Glomerular visceral epithelial cell (primary cell): ENCODE measurements at regions not wholly inside any gene's neighbourhood (a gene's known extent, or its start where the extent isn't known, plus 50 kb on each side); places are given as distances from the start of the nearest gene placed in this dataset.
"Not testable (repeated sequence)": the region's sequence is repeated elsewhere in the genome, so short reads cannot be mapped to it uniquely, and the experiment has no call there.

ENCODE experiments used
- DNase-seq: peaks from one replicate; pipeline ENCODE4 v3.0.0-alpha.2; 2016; ENCODE audit errors: extremely low spot score

- no peak for DNase-seq
Observed at GRCh38 chr3:146770881-146771280, 165.7 kb upstream of the PLSCR5 start.

- DNase-seq = no peak
Observed at GRCh38 chr3:146770301-146770700, 165.2 kb upstream of the PLSCR5 start.

GRCh38 chr3:146757759-146758158, 152.6 kb upstream of the PLSCR5 start:
- DNase-seq = no peak

DNA sequence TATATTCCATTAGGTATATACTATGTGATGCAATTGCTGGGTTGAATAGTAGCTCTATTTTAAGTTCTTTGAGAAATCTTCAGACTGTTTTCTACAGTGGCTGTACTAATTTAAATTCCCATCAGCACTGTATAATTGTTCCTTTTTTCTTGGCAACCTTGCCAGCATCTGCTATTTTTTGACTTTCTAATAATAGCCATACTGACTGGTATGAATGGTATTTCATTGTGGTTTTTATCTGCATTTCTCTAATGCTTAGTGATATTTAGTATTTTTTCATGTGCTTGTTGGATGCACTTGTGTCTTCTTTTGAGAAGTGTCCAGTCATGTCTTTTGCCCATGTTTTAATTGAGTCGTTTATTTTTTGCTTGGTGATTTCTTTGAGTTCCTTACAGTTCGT, 145.1 kb upstream of the PLSCR5 start:
- no peak for DNase-seq

DNA sequence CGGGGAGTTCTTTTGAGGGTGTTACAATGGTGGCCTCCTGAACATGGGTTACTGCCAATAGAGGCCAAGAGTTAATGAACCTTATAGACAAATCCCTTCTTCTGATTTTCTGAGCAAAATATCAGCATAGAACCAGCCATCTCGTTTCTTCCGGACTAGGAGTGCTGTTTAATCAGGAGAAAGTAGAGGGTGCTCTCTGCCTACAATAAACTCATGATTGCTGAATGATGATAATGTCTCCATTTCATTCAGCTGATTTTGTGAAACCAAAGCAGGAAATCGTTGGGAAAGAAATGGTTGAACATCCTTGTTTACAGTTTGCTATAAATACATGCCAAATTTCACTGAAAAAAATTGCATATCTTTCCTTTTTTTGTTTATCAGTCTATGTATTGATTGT, 142.8 kb upstream of the PLSCR5 start:
- DNase-seq = no peak

DNA sequence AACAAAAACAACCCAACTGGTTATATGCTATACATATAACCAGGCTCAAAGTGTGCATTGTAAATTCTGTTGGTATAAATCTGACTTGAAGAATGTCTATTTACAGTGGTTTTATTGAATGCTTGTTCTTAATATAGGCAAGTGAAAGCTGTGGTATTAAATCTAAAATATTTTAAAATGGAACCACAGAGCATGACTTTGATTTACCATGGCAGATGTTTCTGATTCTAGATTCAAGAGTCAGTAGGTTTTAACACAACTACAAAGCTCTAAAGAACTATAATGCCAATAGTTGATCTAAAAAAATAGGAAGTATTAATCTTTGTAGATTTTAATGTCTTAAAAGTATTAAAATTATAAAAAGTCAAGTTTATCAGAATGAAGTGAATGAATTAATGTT, 141.9 kb upstream of the PLSCR5 start:
- no peak for DNase-seq

DNA sequence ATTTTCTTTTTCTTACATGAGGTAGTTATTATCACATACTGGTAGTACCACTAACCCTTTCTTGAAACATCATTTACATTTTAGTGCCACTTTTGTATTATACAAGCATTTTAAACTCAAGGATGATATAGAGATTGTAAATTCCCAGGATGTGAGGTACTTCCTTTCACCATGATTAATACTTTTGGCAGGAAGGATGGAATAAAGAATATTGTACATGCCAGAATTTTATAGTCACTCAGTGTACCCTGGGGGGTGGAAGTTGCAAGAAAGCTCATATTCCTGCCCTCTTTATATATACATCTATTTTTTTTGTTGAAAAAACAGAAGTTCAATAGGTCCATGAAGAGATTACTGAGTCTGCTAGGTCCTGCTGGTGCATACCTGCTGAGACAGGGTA, 141.0 kb upstream of the PLSCR5 start:
- DNase-seq = no peak

DNA sequence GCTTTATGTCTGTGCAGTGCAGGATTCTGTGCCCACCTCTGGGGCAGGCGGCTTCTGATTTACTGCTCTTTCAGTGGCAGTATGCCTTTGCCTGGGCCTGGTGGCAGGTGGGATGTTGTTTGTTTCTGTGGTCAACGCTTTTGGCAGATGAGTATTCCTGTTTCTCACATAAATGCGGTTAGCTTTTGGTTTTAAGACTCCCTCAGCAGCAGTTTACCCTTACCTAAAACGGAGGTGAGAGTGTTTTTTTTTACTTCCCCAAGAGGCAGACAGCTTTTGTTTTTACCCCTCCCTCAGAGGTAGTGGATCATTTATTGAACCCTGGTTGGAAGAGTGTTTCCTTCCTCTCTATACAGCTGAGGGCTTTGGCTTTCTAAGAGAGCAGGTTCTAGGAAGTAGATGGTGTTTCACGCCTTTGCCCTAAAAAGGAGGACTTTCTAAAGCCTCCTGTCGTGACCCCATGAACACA, 134.1 kb upstream of the PLSCR5 start:
- no peak for DNase-seq

DNA sequence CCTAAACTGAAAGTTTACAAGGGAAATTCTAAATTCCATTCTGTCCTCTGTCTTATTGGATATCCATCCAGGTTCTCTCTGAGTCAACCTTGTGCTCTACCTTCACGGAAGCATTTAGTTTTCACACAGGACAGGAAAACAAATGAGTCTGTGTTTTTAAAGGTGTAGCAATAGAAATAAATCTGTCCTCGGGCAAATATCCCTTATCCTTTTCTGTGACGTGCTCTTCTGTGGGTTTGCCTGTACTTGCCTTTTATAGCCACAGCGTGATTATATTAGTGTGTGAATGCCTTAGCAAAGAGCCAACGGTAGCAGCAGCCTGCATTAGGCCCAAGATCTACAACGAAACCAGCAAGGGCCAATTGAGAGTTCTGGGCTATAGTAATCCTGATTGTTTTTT, 127.2 kb upstream of the PLSCR5 start:
- no peak for DNase-seq

DNA sequence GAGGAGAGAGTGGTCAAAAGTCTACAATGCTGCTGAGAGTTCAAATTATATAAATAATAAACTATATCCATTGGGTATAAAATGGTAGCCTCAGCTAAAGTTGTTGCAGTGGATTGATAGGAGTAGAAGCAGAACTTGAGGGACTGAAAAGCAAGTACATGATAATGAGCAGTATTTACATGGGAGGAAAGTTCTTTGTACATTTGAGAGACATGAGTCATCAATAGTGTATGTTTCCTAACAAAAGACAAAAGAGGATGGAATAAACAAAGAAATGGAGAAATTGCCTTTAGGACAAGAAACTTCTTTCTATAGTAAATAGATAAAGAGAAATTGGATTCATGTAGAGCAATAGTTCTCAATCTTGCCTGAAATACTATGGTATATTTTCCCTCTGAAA, 110.0 kb upstream of the PLSCR5 start:
- no peak for DNase-seq

DNA sequence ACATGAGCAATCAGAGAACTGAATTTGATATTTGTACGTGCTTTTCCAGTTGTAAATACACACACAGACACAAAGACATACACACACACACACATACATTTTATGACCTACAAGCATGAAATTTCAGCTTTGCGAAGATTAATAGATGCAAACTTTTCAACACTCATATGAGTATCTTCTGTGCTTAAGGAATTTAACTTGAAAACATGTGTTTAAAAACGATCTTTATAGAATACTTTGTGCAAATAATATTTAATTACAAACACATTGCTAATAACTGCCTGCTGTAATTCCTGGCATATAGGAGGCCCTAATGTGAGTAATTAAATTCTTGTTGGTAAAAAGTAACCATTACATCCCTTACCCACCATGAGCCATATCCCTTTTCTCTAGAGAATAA, 107.7 kb upstream of the PLSCR5 start:
- no peak for DNase-seq

DNA sequence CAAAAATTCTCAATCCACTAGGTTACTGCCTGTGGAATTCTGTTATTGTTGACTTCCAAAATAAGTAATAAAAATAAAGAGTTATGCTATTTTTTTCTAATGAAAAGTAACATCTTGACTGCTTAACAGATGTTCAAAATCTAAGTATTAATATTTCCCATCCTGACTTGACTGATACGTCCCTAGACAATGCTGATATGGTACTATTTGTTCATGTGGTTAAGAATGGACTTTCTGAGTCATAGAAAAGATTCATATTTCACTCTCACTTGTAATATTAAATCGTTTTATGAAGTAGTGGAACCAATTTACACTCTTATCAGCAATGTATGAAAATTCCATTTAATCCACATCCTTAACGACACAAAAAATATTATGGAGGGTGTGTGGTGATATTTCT, 104.8 kb upstream of the PLSCR5 start:
- no peak for DNase-seq

DNA sequence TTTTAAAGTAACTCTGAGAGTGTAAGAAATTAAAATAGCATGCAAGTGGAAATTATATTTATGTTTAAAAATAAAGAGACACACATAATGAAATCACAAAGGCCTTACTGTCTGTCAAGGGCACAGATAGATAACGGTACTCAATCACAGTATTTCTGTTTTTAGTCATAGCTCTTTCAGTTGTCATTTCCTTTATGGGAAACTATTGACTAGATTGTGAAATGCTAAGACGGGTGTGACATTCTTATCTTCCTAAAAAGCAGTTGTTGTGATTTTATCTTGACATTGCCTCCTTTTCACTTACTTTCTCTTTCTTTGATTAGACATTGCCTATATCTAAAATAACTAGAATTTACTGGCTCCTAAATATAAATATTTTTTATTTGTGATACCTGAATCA, 100.1 kb upstream of the PLSCR5 start:
- no peak for DNase-seq

DNA sequence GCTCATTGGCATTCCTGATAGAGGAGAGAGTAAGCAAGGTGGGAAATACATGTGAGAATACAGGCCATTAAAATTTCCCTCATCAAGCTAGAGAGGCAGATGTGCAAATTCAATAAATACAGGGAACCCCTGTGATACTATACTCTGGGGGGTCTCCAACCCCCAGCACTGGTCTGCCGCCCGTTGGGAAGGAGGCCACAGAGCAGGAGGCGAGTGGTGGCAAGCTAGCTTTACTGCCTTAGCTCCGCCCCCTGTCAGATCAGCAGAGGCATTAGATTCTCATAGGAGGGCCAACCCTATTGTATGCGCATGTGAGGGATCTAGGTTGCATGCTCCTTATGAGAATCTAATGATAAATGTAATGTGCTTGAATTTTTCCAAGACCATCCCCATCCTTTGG, 97.1 kb upstream of the PLSCR5 start:
- DNase-seq = no peak

- no peak for DNase-seq
Observed at GRCh38 chr3:146701246-146701645, 96.1 kb upstream of the PLSCR5 start.

DNA sequence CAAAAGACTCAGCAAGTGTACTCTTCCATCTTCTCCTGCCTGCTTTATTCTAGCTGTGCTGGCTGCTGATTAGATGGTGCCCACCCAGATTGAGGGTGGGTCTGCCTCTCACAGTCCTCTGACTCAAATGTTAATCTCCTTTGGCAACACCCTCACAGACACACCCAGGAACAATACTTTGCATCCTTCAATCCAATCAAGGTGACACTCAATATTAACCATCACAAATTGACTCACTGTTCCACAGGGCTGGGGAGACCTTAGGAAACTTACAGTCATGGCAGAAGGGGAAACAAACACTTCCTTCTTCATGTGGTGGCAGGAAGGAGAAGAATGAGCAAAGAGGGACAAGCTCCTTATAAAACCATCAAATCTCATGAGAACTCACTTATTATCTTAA, 94.9 kb upstream of the PLSCR5 start:
- DNase-seq = not testable (repeated sequence)

GRCh38 chr3:146692254-146692653, 87.1 kb upstream of the PLSCR5 start:
- no peak for DNase-seq

DNA sequence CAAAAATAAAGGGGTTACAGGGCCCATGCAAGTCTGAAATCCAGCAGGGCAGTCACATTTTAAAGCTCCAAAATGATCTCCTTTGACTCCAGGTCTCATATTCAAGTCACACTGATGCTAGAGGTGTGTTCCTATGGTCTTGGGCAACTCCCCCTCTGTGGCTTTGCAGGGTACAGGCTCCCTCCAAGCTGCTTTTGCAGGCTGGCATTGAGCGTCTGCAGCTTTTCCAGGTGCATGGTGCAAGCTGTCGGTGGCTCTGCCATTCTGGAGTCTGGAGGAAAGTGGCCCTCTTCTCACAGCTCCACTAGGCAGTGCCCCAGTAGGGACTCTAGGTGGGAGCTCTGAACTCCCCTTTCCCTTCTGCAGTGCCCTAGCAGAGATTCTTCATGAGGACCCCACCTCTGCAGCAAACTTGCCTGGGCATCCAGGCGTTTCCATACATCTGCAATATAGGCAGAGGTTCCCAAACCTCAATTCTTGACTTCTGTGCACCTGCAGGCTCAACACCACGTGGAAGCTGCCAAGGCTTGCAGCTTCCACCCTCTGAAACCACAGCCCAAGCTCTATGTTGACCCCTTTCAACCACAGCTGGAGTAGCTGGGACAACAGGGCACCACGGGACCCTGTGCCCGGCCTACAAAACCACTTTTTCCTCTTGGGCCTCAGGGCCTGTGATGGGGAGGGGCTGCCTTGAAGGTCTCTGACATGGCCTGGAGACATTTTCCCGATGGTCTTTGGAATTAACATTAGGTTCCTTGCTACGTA, 80.1 kb upstream of the PLSCR5 start:
- no peak for DNase-seq

GRCh38 chr3:146682171-146682570, 77.0 kb upstream of the PLSCR5 start:
- DNase-seq = no peak

GRCh38 chr3:146680617-146681016, 75.5 kb upstream of the PLSCR5 start:
- DNase-seq = no peak

DNA sequence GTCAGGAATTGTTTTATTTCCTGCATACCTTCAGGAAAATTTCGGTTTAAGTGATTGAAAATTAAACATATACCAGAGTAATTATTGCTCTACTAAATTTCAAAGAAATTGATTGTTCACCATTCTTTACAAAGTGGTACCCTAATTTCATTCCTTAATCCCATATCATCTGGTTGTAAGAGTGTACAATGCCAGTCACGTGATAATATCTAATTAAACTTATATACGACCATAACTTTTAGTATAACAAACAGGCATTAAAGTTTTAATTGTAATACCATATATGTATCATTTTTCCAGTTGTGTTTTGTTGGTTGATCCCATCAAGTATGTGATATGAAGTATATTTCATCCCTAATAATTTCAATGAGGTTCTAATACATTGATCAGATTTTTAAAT, 74.8 kb upstream of the PLSCR5 start:
- no peak for DNase-seq

DNA sequence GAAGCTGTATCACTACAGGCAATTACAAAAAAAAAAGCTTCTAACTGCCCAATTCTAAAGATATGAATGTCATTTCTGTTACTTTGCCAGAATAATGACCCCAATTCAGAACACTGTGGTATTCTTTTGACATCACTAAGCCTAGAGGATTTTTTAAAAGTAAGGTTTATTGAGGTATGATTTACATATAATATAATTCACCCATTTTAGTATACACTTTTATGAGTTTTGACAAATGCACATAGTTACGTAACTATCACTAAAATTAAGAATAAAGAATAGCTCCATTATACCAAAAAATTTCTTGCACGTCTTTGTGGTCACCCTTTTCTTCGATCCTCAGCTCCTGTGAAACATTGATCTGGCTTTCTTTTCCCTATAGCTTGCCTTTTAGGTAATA, 74.0 kb upstream of the PLSCR5 start:
- DNase-seq = no peak

DNA sequence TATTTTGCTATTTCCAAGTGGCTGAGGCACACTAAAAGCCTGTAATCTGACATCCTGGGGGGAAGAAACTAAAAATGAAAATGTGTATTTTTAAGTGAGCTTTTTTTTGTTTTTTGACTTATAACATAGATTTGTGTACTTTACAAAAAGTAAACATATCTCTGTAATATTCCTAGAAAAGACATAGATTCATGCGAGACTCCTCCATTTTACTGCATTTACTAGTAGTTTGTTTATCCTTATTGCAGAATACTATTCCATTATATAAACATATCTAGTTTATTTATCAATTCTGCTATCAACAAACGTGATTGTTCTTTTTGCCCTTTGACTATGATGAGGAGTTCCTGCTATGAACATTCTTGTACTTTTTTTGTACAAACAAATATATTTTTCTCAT, 67.8 kb upstream of the PLSCR5 start:
- no peak for DNase-seq

DNA sequence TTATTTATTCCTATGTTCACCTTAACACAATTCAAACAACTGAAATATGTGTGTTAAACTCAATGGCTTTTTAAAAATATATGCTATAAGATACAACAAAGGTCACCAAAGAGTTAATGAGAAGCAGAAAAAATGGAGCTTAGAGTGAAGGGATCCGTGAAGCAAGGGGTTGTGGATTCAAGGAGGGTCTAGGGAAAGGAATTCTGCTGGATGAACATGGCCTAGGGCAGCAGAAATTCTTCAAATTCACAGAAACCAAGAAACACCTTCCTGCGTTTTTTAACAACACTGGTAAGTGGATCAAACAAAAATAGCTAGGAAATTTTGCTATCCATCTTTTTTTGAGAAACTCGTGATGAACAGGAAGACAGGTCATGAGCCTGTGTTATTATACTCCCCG, 59.3 kb upstream of the PLSCR5 start:
- DNase-seq = no peak
